NCI-H2029 (cell line): ENCODE measurements at regions not wholly inside any gene's neighbourhood (a gene's known extent, or its start where the extent isn't known, plus 50 kb on each side); places are given as distances from the start of the nearest gene placed in this dataset.

Experiments used
- DNase-seq: peaks from one replicate; lab custom pipeline; 2025; lab: John Stamatoyannopoulos, UW

DNA sequence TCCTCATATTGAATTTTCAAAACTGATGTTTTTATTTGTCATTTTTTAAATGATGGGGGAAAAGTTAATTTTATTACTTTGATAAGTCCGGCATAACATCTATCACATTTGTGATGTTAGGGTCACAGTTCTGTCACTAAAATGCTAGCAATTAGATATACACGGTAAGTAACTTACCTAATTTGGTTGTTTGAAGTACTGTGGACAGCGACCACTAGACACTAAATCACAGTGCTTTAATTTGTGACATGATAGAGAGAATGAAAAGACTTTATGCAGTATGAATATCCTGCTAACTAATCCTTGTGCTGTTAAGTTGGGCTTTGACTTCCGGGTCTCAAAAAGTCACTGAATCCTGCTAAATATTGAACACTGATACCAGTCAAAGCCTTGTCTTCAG lies 857.3 kb upstream of the KCND2 start:
- no peak for DNase-seq

DNA sequence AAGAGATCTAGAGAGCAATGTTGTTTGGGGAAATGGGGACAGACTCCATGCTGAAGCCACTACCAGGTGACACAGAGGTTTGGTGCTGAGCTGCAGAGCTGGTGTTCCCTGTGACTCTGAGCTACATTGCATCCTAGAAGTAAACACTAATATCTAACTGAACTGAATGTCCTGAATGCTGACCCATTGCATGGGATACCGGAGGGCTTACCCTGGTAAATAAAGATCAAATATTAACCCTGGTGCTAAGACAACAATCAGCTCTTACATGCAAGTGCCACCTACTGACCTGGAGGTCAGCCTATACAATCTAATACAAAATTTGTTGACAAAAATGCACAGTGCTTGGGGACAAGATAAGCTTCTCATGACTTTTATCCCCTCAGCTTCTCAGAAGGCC lies 851.3 kb upstream of the KCND2 start:
- no peak for DNase-seq

DNA sequence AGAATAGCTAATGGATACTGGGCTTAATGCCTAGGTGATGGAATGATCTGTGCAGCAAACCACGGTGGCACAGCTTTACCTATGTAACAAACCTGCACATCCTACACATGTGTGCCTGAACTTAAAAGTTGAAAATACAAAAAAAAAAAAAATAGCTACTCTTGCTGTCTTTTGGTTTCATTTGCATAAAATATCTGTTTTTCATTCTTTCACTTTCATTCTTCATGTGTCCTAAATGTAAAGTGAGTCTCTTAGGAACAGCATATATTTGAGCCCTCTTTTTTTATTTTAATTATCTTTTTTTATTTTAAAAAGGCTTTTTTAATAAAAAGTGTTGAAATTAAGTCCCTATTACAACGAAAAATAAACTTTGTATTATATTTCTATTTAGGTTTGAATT lies 836.1 kb upstream of the KCND2 start:
- DNase-seq = no peak

DNA sequence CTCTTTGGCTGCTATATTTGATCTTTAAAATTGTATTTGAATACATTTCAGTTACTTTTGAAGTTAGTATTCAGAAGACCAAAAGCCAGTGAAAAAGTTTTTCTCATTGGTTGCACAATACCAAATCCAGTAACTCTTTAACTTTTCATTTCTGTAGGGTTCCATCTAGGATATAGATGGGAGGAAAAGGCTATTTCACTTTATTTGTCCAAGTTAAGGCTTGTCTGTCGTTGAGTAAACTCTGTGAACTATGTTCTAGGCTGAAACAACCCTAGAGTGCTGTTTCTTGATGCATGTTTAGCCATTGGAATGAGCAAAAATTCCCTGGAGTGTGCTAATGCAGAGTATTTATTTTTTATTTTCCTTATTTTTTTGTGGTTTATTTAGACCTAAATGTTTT lies 834.7 kb upstream of the KCND2 start:
- no peak for DNase-seq

DNA sequence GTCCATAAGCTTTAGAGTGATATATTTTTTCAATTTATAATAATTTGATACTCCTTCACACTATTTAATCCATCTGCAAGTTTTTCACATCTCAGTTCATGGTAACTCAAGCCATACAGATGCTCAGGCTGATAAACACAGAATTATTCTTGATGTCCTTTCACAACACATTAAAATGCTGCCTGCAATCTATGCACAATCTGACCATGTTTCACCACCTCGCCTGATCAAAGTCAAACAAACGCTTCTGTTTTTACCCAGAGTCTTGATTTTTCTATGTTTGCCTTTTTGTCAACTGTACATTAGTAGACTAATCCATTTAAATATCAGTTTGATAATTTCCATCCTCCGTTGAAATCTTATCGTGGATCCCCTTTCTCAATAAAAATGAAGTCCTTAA lies 833.8 kb upstream of the KCND2 start:
- no peak for DNase-seq

DNA sequence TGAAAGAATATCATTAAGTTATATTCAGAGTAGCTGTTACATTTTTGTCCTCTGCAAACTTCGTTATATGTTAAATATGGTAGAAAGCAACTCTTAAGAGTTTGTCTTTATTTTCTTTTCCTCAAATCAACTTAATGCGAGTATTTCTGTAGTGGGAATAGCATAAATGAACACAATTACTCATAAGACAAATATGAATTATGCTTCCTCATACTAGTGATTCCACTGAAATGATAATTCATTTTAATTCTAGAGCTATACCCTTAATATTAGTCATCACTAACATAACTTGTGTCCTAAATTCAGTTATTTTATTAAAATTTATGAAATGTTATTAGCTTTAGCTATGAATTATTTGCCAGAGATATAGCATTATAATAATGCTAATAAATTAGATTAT lies 820.6 kb upstream of the KCND2 start:
- no peak for DNase-seq

DNA sequence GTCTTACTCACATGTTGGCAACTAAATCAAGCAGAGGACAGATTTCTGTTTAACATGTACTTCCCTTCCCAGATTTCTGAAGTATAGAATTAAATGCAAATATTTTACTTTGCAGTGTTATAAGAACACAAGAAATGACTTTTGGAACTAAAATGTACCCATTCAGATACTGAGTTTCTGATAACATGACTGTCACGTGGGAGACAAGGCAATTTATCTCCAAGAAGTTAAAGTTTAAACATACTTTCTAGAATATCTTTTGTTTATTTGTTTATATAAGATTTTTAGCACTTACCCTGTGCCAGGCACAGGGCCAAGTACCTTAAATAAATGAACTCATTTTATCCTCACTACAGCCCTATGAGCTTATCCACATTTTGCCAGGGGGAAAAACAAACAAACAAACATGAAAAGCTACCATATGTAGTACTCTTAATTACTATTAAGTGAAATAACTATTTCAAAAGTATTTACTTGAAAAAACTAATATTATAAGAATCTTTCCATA lies 807.1 kb upstream of the KCND2 start:
- DNase-seq = no peak

DNA sequence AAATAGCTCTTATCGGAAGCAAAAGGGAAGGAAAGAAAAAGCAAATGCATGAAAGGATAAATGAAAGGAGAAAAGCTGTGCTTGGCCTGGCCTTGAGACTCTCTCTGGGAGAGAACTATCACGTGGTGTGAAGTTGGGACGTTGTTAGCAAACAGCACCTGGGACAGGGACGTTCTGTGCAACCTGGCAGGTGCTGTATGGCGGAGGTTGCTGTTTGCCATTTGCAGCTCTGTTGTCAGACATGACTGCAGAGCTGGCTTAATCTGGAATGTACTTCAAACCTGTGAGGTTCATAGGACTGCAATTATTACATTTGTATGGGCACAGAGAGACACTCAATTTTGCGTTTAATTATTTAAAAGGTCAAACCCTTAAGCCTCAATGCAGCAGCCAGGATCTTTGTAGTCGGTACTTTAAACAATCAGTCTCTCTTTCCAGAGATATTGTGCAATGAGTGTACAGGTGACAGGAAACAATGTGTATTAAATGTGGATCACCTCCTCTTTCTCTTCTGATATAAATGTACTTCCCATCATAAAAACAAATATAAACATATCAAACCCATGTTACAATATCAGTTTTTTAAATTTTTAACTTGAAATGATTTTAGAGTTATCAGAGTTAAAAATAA lies 800.5 kb upstream of the KCND2 start:
- peak; percentile 96 for DNase-seq

DNA sequence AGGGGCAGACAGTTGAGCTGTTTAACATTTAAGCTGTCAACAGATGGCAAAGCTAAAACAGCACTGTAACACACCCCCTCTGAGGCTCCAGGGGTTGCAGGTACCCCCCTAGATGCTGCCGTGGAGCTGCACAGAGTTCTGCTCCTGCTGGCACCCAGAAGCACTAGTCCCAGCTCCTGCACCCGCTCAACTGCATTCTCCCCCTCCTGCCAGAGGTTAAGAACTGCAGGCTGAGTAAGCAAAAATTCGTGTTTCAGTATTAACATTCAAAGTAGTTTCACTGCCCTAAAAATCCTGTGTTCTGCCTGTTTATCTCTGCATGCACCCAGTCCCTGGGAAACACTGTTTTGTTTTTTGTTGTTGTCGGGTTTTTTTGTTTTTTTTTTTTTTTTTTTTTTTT lies 790.8 kb upstream of the KCND2 start:
- peak; percentile 4 for DNase-seq

DNA sequence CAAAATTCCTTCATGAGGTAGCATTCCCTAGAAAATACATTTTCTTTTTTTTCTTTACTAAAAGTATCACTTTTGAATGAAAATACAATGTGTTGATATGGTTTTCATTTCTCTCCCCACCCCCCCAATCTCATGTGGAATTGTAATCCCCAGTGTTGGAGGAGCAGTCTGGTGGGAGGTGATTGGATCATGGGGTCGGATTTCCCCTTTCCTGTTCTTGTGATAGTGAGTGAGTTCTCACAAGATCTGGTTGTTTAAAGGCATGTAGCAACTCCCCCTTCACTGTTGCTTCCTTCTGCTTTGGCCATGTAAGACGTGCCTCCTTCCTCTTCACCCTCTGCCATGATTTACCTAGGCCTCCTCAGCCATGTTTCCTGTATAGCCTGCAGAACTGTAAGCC lies 790.3 kb upstream of the KCND2 start:
- DNase-seq = no peak

DNA sequence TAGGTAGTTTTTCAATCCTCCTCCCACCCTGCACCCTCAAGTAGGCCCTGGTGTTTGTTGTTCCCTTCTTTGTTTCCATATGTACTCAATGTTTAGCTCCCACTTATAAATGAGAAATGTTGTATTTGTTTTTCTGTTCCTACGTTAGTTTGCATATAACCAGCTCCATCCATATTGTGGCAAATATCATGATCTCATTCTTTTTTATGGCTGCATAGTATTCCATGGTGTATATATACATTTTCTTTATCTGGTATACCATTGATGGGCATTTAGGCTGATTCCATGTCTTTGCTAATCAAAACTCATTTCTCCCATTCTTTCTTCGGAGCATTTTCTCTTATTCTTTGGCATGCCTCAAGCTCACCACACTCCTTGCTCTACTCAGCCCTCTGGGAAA lies 789.6 kb upstream of the KCND2 start:
- DNase-seq = no peak

DNA sequence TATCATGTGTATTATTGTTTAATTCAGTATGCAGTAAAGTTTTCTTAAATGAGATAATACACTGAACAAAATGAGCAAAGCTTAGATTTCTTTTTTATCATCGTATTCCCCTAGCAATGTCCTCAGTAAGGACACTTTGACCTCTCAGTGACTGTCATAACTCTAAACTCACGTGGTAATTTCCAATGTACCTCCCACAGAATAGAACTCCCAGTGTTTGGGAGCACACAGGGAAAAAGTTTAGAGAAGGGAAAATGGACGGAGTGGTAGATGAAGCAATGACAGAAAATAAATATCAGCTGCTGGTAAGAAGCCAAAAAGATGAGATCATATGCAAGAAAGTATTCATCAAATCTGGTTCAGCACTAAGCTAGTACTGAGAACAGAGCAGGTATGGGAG lies 758.6 kb upstream of the KCND2 start:
- no peak for DNase-seq

DNA sequence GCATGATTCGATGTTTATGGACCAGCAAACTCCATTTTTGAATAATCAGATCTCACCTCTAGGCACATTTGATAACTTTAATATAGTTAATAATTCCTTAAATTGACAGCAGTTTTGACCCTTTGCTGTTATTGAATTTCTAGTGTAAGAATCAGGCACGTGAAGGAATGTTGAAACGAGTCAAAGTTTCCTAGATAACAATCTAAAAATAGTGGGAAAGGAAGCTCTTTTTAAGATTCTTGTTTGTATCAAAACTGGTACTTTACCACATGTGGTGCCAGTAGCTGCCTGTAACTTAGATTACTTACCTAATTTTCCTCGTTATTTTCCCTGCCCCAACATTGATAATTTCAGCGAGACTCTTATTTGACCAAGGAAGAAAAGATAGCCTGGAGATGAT lies 757.8 kb upstream of the KCND2 start:
- no peak for DNase-seq

DNA sequence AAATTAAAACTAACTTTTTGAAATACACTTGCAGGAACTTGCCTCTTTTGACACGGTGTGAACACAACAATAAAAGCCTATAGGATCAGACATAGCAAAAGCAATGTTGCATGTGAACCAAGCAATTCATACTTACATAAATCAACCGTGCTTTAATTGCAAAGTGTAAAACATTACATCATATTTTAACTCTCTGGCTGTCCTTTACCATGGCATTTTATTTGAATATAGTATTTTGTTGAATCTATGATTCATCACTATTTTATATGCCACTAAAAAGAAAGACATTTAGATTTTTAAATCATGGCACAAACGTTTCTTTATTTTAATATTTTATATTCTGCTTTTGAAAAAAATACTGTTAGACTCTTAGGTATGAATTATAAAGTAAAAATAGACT lies 757.0 kb upstream of the KCND2 start:
- no peak for DNase-seq

DNA sequence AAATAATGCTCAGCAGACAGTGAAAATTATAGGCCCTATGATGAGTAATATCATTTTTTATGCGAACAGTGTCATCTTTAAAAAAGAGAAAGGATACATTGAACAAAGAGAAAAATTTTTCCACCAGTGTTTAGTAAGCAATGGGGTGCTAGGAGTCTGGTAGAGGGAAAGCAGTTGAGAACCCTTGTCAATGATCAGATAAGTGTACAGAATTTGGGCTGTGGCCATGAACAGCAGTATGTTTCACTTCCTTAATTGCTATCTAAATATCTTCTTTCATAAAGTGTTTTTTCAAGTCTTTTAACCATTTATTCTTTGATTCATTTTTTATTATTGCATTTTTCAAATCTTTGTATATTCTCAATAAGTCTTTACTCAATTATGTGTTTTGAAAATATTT lies 750.7 kb upstream of the KCND2 start:
- DNase-seq = no peak

DNA sequence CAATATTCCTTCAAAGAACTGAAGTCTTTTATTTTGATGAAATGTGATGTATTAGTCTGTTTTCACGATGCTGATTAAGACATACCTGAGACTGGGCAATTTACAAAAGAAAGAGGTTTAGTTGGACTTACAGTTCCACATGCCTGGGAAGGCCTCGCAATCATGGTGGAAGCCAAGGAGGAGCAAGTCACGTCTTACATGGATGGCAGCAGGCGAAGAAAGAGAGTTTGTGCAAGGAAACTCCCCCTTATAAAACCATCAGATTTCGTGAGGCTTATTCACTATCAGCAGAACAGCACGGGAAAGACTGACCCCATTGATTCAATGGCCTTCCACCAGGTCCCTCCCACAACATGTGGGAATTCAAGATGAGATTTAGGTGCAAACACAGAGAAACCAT lies 750.3 kb upstream of the KCND2 start:
- DNase-seq = no peak

DNA sequence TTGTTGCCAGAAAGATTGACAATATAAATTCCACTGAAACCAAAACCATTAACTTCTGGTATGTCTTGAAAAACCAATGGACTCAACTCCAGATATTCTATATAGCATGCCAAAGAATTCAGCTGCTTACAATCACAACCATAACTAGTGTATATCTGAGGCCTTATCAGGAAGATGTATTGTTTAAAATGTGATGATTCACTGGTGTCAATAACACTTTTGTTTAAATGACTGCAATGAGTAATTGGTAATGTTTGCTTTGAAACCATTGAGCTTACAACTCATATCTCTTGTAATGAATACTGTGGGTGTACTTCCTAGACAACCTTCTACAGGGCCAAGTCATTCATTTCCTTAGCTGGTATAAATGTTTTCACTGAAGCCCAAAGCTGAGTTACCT lies 727.9 kb upstream of the KCND2 start:
- peak; percentile 60 for DNase-seq

DNA sequence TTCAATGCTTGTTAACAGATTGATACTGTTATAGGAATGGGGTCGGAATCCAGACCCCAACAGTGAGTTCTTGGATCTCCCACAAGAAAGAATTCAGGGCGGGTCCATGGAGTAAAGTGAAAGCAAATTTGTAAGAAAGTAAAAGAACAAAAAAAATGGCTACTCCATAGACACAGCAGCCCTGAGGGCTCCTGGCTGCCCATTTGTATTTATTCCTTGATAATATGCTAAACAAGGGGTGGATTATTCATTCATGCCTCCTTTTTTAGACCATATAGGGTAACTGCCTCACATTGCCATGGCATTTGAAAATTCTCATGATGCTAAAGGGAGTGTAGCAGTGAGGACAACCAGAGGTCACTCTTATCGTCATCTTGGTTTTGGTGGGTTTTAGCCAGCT lies 717.2 kb upstream of the KCND2 start:
- DNase-seq = no peak

DNA sequence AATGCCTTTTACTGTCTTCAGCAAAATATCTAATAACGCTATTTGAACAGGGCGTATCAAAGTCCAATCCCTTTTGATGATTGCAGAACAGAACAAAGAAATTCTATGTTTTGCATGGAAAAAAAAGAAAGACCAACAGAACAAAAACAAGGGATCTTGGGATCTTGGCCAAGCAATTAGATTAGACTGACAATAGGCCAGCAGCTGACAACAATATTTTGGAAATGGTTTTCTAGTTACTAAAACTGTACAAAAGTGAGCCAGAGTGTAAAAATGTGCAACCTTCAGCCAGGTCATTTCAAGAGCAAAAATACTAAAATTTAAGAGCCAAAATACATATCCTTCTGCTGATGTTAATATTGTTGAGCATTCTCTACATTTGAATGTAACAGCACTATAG lies 716.5 kb upstream of the KCND2 start:
- DNase-seq = no peak

DNA sequence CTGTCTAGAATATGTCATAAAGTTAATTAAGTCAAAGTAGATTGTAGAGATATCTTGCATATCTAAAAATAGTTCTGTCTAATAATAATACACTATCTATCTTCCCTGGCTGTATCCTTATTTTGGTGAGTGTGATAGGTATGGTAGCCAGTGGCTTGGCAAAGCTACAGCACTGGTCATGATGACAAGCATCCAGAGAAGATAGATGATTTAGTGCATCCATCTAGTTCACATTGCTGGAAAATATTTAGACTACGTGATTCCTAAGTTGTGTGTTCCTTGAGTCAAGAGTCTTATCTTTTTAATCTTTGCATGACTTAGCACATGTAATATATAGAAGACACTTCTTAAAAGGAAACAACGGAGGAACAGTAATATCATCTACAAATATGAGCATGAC lies 711.2 kb upstream of the KCND2 start:
- no peak for DNase-seq

DNA sequence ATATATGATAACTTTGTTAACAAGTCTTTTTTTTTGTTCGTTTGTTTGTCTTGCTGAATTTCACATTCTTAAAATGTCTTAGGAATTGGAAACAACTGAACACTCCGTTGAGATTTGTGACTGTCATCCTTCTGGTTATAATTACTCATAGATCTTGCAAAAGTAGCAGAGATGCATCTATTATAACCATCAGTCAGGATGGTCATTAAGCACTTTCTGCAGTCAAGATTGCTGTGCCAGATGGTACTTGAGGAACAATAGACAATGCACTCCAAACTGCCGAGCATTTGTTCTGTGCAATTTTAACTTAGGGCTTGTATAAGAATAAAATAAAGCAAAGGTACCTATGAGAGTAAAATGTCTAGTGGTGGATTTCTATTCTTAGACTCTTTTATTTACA lies 710.1 kb upstream of the KCND2 start:
- no peak for DNase-seq

DNA sequence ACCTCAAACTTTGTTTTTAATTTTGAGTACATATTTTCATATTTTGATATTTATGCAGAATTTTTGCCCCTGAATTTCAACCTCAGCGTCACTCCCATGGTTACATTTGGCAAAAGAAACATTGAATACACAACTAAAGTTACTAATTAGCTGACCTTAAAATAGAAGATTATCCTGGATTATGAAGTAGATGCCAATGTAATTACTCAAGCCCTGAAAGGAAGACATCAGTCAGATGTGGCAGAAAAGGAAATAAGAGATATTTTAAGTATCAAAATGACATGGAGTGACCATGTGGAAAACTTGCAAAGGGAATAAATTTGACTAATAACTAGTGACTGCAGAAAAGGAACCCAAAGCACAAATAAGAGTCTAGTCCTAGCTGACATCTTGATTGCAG lies 701.3 kb upstream of the KCND2 start:
- DNase-seq = no peak

DNA sequence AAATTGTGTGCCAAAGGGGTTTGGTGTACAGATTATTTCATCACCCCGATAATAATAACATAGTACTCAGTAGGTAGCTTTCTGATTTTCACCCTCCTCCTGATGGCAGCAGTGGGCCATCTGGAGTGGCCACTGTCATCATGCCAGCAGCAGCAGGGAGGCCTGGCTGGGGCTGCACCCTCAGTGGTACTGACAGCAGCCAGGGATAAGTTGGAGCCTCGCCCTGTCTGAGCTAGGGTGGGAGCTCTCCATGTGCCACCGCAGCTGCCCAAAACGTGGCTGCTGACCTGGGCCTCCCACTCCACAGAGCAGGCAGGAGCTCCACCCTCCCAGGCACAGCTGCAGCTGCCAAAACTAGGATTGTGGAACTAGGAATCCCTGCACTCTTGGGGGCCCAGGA lies 700.8 kb upstream of the KCND2 start:
- DNase-seq = no peak

DNA sequence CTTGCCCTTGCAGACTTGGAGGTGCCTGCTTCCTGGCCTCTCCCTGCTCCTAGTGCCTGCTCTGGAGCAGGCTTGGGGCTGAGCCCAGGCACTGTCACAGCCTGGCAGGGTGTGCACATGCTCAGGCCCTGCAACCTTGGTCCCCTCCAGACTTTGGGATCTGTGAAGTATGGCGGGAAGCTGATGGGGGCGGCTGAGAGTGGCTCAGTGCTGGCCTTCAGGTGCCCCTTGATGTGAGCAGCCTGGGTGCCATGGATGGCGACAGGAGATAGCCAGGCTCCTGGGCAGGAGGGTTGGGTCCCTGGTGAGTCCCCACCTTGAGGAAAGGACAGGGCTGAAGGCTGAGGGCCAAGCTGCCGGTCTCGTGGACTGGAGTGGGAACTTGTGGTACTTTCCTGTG lies 700.4 kb upstream of the KCND2 start:
- DNase-seq = no peak

DNA sequence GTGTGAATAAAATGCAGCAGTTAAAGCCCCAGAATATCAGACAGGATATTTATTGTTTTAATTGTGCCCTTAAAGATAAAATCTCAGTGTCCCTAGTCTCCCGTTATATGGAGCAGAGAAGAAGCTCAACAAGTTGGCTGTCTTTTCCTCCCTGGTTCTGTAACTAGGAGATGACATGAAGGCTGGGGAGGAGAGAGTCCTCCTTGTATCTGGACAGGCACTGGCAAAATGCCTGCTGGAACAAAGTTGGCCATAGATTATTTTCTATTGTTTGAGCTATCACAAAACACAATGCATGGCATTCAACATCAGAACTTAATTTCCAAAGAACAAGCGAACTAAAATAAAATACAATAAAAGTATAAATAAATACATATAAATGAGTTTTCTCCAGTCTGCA lies 694.9 kb upstream of the KCND2 start:
- no peak for DNase-seq
